MCF 10A (cell line): ENCODE measurements at regions not wholly inside any gene's neighbourhood (a gene's known extent, or its start where the extent isn't known, plus 50 kb on each side); places are given as distances from the start of the nearest gene placed in this dataset.
"Not testable (repeated sequence)": the region's sequence is repeated elsewhere in the genome, so short reads cannot be mapped to it uniquely, and the experiment has no call there.

ENCODE experiments used
- BruUV-seq: library from RNA; stranded (reverse); fragments of 400-500 nt; replicated peaks from 2 replicates; lab custom pipeline; 2021; lab: Mats Ljungman, UMichigan
- CTCF ChIA-PET: fragments of 300-600 bp; sonication (Branson Sonifier 250); formaldehyde crosslinking; extraction: SDS; loops from one replicate; lab custom pipeline; 2021; ENCODE audit warnings: antibody characterized with exemption, inconsistent platforms; lab: Yijun Ruan, JAX
- POLR2A ChIA-PET: fragments of 300-600, 350-650 bp; sonication (Branson Sonifier 250); formaldehyde crosslinking; extraction: SDS; loops from one replicate; lab custom pipeline; 2020; ENCODE audit warnings: antibody characterized with exemption, inconsistent platforms; lab: Yijun Ruan, JAX
- DNase-seq: peaks from one replicate; pipeline ENCODE4 v3.0.0-alpha.2; 2018; ENCODE audit not compliant: unreplicated experiment
- H3K27ac Mint-ChIP-seq: one replicate; pipeline ENCODE4 v1.8.0; 2022; ENCODE audit warnings: mild to moderate bottlenecking, low read depth, mixed read lengths; ENCODE audit not compliant: unreplicated experiment
- H3K27me3 Mint-ChIP-seq: one replicate; pipeline ENCODE4 v1.8.0; 2022; ENCODE audit warnings: mixed read lengths; ENCODE audit not compliant: insufficient read depth, unreplicated experiment
- H3K36me3 Mint-ChIP-seq: one replicate; pipeline ENCODE4 v1.8.0; 2022; ENCODE audit warnings: mild to moderate bottlenecking, moderate library complexity, mixed read lengths; ENCODE audit not compliant: insufficient read depth, unreplicated experiment
- H3K4me1 Mint-ChIP-seq: one replicate; pipeline ENCODE4 v1.8.0; 2022; ENCODE audit warnings: mixed read lengths; ENCODE audit not compliant: insufficient read depth, unreplicated experiment
- H3K4me3 Mint-ChIP-seq: one replicate; pipeline ENCODE4 v1.8.0; 2022; ENCODE audit warnings: mild to moderate bottlenecking, moderate library complexity, mixed read lengths; ENCODE audit not compliant: unreplicated experiment
- H3K9me3 Mint-ChIP-seq: one replicate; pipeline ENCODE4 v1.8.0; 2022; ENCODE audit warnings: mixed read lengths; ENCODE audit not compliant: unreplicated experiment
- intact Hi-C: fragments of 100-400 bp; cut with micrococcal nuclease; formaldehyde crosslinking; loops from 2 replicates; pipeline ENCODE4 v1.14.1; 2022
- TF ChIP-seq, protein P1 (sequence below): fragments of 200-600 bp; IDR thresholded peaks from one replicate; pipeline ENCODE4 v1.8.0; 2022; ENCODE audit warnings: antibody characterized with exemption, mild to moderate bottlenecking; ENCODE audit not compliant: unreplicated experiment

DNA sequence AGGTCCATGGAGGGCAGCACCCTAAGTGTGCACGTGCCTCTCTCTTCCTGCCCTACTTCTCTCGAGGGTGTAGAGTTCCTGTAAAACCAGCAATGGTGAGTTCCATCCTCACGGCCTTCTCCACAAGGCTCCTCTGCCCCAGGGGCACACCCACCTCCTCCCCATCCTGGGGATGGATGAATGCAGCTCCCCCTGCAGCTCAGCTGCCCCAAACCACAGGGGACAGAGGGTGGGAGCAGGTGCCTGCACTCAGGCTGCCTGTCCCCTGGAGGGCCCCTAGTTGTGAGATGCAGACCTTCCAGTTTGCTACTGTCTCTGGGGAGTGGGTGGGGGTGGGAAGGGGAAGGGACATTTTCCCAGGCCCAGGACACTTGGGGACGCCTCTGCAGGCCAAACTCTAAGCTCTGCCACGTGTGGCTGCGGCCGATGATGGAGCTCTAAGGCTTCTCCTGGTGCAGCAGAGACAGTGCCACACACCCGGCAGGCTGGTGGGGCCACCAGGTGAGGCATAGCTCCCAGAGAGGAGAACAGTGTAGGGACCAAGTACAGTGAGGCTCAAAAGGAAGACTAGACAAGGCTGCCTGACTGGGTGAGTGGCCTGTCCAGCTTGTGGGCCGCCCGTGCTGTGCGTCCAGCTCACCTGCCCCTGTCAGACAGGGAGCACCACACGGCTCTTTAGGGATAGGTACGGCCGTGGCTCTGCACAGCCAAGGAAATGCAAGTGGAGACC is 540.9 kb downstream of the TBC1D22A start:
- CTCF ChIA-PET: no interaction called here

DNA sequence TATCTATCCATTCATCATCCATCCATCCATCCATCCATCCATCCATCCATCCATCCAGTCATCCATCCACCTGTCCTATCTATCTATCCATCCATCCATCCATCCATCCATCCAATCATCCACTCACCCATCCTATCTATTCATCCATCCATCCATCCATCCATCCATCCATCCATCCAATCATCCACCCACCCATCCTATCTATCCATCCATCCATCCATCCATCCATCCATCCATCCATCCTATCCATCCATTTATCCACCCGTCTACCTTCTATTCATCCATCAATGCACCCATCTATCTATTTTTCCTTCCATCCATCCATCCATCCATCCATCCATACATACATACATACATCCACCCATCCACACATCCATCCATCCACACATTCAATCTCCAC is 540.1 kb downstream of the TBC1D22A start:
- DNase-seq, H3K4me3 Mint-ChIP-seq, H3K4me1 Mint-ChIP-seq, H3K9me3 Mint-ChIP-seq, intact Hi-C loops, H3K36me3 Mint-ChIP-seq, CTCF ChIA-PET, H3K27ac Mint-ChIP-seq, POLR2A ChIA-PET, BruUV-seq, H3K27me3 Mint-ChIP-seq: not testable (repeated sequence)

More for the DNA sequence above, 540.9 kb downstream of the TBC1D22A start:
- no peaks in the 10 kb centered on the region for H3K9me3 Mint-ChIP-seq
- no peak overlapping the region for H3K4me3 Mint-ChIP-seq
- no peaks in the 10 kb centered on the region for H3K27me3 Mint-ChIP-seq
- no peak for DNase-seq
- no peaks in the 10 kb centered on the region for H3K4me1 Mint-ChIP-seq
- H3K36me3 Mint-ChIP-seq: no peaks in the 10 kb centered on the region
- TF ChIP-seq, protein P1, sequence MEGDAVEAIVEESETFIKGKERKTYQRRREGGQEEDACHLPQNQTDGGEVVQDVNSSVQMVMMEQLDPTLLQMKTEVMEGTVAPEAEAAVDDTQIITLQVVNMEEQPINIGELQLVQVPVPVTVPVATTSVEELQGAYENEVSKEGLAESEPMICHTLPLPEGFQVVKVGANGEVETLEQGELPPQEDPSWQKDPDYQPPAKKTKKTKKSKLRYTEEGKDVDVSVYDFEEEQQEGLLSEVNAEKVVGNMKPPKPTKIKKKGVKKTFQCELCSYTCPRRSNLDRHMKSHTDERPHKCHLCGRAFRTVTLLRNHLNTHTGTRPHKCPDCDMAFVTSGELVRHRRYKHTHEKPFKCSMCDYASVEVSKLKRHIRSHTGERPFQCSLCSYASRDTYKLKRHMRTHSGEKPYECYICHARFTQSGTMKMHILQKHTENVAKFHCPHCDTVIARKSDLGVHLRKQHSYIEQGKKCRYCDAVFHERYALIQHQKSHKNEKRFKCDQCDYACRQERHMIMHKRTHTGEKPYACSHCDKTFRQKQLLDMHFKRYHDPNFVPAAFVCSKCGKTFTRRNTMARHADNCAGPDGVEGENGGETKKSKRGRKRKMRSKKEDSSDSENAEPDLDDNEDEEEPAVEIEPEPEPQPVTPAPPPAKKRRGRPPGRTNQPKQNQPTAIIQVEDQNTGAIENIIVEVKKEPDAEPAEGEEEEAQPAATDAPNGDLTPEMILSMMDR: no peak
- BruUV-seq: no TSS peak
- intact Hi-C loops: no loop called here
- no peak overlapping the region for H3K27ac Mint-ChIP-seq
- POLR2A ChIA-PET: no interaction called here

DNA sequence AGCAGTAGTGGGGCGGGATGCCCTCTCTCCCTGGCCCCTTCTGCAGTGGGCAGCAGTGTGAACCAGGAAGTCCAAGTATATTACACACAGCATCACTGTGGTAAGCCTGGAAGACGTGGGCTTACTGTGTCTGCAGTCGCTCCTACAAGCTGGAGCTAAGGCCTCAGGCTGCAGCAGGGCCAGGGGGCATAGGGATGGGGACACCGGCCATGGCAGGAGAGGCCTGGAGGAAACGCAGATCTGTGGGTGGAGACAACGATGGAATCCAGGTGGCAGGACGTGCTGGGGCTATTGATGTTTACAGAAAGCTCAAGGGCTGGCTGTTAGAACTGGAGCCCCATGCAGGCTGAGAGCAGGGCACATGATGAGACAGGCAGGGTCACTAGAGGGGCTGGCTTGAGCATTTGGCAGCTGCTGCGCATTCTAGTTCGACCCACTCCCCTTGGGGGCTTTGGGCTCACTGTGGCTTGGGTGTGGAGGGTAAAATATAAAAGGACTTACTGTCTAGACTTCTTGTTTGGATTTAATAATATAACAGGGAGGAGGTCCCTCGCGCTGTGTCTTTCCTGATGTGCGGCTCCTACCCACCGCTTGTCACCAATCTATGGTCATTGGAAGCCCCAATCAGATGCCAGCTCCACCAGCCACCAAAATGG is 539.5 kb downstream of the TBC1D22A start:
- POLR2A ChIA-PET: no interaction called here
- CTCF ChIA-PET: interaction anchor here (0.6 kb wide), 1 partner anchor 258 kb away, joined by 3 read pairs; no protein-coding TSS in a partner anchor
- H3K4me3 Mint-ChIP-seq: no peak overlapping the region
- H3K36me3 Mint-ChIP-seq: no peaks in the 10 kb centered on the region
- intact Hi-C loops: no loop called here
- TF ChIP-seq, protein P1: no peak
- H3K27me3 Mint-ChIP-seq: no peaks in the 10 kb centered on the region
- DNase-seq: no peak
- no TSS peak for BruUV-seq
- no peaks in the 10 kb centered on the region for H3K9me3 Mint-ChIP-seq
- no peaks in the 10 kb centered on the region for H3K4me1 Mint-ChIP-seq
- H3K27ac Mint-ChIP-seq: no peak overlapping the region

DNA sequence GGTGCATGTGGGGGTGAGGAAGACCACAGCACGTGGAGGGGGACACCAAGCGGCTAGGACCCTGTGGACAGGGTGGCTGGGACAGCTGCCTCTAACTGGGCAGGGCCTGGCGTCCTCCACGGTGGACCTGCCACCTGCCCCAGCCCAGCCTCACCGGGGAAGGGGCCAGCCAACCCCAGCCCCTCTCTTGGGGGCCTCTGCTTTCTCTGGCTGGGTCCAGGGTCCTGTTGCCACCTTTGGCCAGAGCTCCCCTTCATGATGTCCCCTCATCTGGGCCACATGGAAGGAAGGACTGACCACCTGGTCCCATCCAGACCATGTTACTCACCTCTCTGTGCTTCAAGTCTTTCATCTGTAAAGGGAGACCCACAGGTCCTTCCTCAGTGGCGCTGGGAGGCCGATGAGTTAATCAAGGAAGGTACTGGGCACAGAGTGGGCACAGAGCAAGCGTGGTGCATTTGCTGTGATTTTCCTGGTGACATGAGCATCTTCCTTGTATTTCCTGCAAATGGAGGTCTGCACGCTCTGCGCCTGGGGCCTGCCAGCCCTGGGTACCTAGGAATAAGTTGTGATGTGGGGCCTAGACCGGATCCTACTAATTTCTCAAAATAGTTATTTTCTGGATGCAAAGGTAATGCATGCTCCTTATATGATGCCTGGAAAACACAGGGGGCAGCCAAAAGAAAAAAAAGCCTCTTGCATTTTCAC is 538.4 kb downstream of the TBC1D22A start:
- POLR2A ChIA-PET: no interaction called here
- intact Hi-C loops: no loop called here

More for the DNA sequence above, 538.4 kb downstream of the TBC1D22A start:
- no TSS peak for BruUV-seq
- no peak overlapping the region for H3K27ac Mint-ChIP-seq
- peaks cover 5% of the 10 kb centered on the region for H3K4me1 Mint-ChIP-seq
- H3K4me3 Mint-ChIP-seq: no peak overlapping the region
- no peak for DNase-seq
- H3K9me3 Mint-ChIP-seq: no peaks in the 10 kb centered on the region
- TF ChIP-seq, protein P1: no peak
- CTCF ChIA-PET: interaction anchor here (0.5 kb wide), 1 partner anchor 1309 kb away, joined by 5 read pairs; no protein-coding TSS in a partner anchor
- no peaks in the 10 kb centered on the region for H3K27me3 Mint-ChIP-seq
- H3K36me3 Mint-ChIP-seq: no peaks in the 10 kb centered on the region
